B cell (primary cell): ENCODE measurements at regions not wholly inside any gene's neighbourhood (a gene's known extent, or its start where the extent isn't known, plus 50 kb on each side); places are given as distances from the start of the nearest gene placed in this dataset.

Source experiments
- EZH2 ChIP-seq: IDR thresholded peaks from 2 replicates; pipeline ENCODE4 v1.6.1; 2012; ENCODE audit warnings: borderline replicate concordance, low read depth, mild to moderate bottlenecking, moderate library complexity, low read length; ENCODE audit not compliant: insufficient read depth, poor library complexity, severe bottlenecking
- TF ChIP-seq, protein P1 (sequence below): fragments of 200-600 bp; IDR thresholded peaks from one replicate; pipeline ENCODE4 v1.8.0; 2022; ENCODE audit warnings: antibody characterized with exemption, mild to moderate bottlenecking

DNA sequence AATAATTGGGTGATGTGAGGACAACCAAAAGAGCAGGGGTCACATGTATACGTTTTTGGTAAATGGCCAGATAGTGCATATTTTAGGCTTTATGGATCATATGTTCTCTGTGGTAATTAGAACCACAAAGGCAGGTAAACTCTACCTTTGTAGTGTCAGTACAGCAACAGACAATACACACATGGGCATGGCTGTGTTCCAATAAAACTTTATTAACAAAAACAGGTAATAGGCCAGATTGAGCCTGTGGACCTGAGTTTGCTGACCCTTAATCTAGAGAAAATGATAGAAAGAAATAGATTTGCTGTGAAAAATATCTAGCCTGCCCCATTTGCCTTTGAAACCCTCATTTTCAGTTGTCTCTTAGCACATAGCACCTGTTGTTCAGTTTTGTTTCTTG is 177.2 kb upstream of the CXCR4 start:
- TF ChIP-seq, protein P1, sequence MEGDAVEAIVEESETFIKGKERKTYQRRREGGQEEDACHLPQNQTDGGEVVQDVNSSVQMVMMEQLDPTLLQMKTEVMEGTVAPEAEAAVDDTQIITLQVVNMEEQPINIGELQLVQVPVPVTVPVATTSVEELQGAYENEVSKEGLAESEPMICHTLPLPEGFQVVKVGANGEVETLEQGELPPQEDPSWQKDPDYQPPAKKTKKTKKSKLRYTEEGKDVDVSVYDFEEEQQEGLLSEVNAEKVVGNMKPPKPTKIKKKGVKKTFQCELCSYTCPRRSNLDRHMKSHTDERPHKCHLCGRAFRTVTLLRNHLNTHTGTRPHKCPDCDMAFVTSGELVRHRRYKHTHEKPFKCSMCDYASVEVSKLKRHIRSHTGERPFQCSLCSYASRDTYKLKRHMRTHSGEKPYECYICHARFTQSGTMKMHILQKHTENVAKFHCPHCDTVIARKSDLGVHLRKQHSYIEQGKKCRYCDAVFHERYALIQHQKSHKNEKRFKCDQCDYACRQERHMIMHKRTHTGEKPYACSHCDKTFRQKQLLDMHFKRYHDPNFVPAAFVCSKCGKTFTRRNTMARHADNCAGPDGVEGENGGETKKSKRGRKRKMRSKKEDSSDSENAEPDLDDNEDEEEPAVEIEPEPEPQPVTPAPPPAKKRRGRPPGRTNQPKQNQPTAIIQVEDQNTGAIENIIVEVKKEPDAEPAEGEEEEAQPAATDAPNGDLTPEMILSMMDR = no peak
- no peak for TF ChIP-seq EZH2
